ENCODE measurements at regions not wholly inside any gene's neighbourhood (a gene's known extent, or its start where the extent isn't known, plus 50 kb on each side); places are given as distances from the start of the nearest gene placed in this dataset.

DNA sequence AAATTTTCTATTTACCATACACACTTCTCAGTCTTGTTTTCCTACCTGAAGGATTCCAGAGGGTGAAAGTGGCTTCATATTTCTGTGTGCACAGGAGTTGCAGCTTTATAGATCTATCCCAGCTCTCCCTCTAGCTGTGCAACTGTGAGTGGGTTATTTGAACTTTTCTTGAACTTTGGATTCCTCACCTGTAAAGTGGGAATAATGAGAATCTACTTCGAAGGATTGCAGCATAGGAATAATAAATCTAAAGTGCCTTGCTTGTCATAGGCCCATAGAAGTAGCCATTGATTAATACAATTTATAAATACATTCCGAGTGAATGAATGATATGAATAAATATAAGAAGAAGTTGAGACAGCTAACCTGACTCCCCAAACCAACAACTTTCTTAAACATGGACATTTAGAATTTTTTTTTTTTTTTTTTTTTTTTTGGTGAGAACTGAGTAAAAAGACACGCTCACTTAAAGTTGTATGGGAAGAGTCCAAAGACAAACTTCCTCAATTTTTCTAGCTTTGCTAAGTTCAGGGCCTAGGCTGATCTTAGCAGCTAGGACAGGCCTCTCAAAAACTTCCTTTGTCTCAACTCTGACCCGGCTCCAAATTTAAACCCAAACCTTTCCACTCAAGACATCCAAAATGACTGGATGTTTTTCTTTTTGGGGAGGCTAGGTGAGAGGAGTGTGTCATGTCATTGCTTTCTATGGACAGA, 203.3 kb upstream of the FBXO11 start (continued):
- TF ChIP-seq, protein P1, sequence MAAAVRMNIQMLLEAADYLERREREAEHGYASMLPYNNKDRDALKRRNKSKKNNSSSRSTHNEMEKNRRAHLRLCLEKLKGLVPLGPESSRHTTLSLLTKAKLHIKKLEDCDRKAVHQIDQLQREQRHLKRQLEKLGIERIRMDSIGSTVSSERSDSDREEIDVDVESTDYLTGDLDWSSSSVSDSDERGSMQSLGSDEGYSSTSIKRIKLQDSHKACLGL (CRISPR knock-in tag; IDR thresholded peaks at IDR 0.05; ENCODE audit: borderline replicate concordance, poor library complexity, severe bottlenecking): no peak
- TF ChIP-seq TAF9B (IDR thresholded peaks at IDR 0.05; ENCODE audit: partially characterized antibody): no peak

- H3K9me3 ChIP-seq (replicated peaks; ENCODE audit: control insufficient read depth, insufficient read depth, low read depth, low read length): no peaks in the 10 kb centered on the region
- WGBS (ENCODE audit: insufficient coverage, low coverage, missing lambda C conversion rate): 32% methylated on average over 4 of the region's 4 CpGs
- peaks cover 29 to 39% of the 10 kb centered on the region in 2 experiments; a peak in 4 of 5 replicates for H3K4me1 ChIP-seq (replicated peaks in 1 of 2; ENCODE audit: control insufficient read depth in 2 of 2, insufficient read depth in 2 of 2, low read length in 2 of 2)
- POLR2A ChIA-PET: no interaction called here
- BruUV-seq (replicated peaks): no TSS peak
- H3K27ac ChIP-seq (ENCODE audit: extremely low read depth, low read depth, low read length): no peak overlapping the region
- H3K4me2 ChIP-seq (ENCODE audit: insufficient read depth, low read length): no peak overlapping the region
- CTCF ChIA-PET (ENCODE audit: low intra/inter-chr PET ratio): interaction anchor here (0.7 kb wide), 1 partner anchor 478 kb away, joined by 3 read pairs; no protein-coding TSS in a partner anchor
- no peaks in the 10 kb centered on the region for H4K20me1 ChIP-seq (replicated peaks; ENCODE audit: control insufficient read depth, insufficient read depth, low read length)
- no peaks in the 10 kb centered on the region for H3K9me1 ChIP-seq (ENCODE audit: control insufficient read depth, insufficient read depth, low read length)
- DNase-seq (ENCODE audit: extremely low read depth in 1 of 4, low spot score in 3 of 4) (no peak), ATAC-seq (no peak), FAIRE-seq (no peak)
- H3K27me3 ChIP-seq (ENCODE audit: control insufficient read depth in 2 of 2, insufficient read depth in 2 of 2, low read length in 2 of 2): no peaks in the 10 kb centered on the region
- in situ Hi-C loops (cut with MboI): no loop called here
- no peaks in the 10 kb centered on the region for H3K36me3 ChIP-seq (ENCODE audit: control insufficient read depth, insufficient read depth, low read length)
- intact Hi-C loops (cut with micrococcal nuclease): no loop called here
- H2AFZ ChIP-seq (ENCODE audit: low read depth, low read length): peak overlapping the region; percentile 96; the same call in 1 of the 2 replicates
- no peak overlapping the region for H3K4me3 ChIP-seq
- H3K9ac ChIP-seq (ENCODE audit: insufficient read depth in 1 of 2, low read depth in 2 of 2, low read length in 2 of 2): no peak overlapping the region
- H3K79me2 ChIP-seq (ENCODE audit: control insufficient read depth, insufficient read depth, low read length): no peaks in the 10 kb centered on the region
- TF ChIP-seq GATAD2B (IDR thresholded peaks at IDR 0.05; ENCODE audit: borderline replicate concordance) (no peak), PTRF (tag; IDR thresholded peaks at IDR 0.05) (no peak), HEY1 (CRISPR knock-in tag; IDR thresholded peaks at IDR 0.05; ENCODE audit: borderline replicate concordance) (no peak), HMG20B (CRISPR knock-in tag; IDR thresholded peaks at IDR 0.05) (no peak), MAZ (CRISPR knock-in tag; conservative IDR thresholded peaks at IDR 0.05 in 1 of 2, IDR thresholded peaks at IDR 0.05 in 1 of 2) (no peak), NR0B1 (IDR thresholded peaks at IDR 0.05; ENCODE audit: partially characterized antibody) (no peak)
- TF ChIP-seq, protein P2, sequence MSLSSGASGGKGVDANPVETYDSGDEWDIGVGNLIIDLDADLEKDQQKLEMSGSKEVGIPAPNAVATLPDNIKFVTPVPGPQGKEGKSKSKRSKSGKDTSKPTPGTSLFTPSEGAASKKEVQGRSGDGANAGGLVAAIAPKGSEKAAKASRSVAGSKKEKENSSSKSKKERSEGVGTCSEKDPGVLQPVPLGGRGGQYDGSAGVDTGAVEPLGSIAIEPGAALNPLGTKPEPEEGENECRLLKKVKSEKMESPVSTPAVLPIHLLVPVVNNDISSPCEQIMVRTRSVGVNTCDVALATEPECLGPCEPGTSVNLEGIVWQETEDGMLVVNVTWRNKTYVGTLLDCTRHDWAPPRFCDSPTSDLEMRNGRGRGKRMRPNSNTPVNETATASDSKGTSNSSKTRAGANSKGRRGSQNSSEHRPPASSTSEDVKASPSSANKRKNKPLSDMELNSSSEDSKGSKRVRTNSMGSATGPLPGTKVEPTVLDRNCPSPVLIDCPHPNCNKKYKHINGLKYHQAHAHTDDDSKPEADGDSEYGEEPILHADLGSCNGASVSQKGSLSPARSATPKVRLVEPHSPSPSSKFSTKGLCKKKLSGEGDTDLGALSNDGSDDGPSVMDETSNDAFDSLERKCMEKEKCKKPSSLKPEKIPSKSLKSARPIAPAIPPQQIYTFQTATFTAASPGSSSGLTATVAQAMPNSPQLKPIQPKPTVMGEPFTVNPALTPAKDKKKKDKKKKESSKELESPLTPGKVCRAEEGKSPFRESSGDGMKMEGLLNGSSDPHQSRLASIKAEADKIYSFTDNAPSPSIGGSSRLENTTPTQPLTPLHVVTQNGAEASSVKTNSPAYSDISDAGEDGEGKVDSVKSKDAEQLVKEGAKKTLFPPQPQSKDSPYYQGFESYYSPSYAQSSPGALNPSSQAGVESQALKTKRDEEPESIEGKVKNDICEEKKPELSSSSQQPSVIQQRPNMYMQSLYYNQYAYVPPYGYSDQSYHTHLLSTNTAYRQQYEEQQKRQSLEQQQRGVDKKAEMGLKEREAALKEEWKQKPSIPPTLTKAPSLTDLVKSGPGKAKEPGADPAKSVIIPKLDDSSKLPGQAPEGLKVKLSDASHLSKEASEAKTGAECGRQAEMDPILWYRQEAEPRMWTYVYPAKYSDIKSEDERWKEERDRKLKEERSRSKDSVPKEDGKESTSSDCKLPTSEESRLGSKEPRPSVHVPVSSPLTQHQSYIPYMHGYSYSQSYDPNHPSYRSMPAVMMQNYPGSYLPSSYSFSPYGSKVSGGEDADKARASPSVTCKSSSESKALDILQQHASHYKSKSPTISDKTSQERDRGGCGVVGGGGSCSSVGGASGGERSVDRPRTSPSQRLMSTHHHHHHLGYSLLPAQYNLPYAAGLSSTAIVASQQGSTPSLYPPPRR (CRISPR knock-in tag; IDR thresholded peaks at IDR 0.05; ENCODE audit: borderline replicate concordance): no peak
Observed at GRCh38 chr2:48110492-48110891, 204.0 kb upstream of the FOXN2 start.

Measured in K562 (cell line).